DND-41 (cell line): ENCODE measurements at regions not wholly inside any gene's neighbourhood (a gene's known extent, or its start where the extent isn't known, plus 50 kb on each side); places are given as distances from the start of the nearest gene placed in this dataset.
"Not testable (repeated sequence)": the region's sequence is repeated elsewhere in the genome, so short reads cannot be mapped to it uniquely, and the experiment has no call there.

Experiments
- ATAC-seq: fragments of 200-7000 bp; cut with Tn5 transposase; 3 replicates; pipeline ENCODE4 v1.9.1; 2021; ENCODE audit warnings: low read depth; ENCODE audit not compliant: insufficient read depth
- DNase-seq: peaks from one replicate; pipeline ENCODE4 v3.0.0-alpha.2; 2020
- H2AFZ ChIP-seq: 2 replicates; pipeline ENCODE4 v1.6.0; 2012; ENCODE audit warnings: low read depth, low read length
- H3K27ac ChIP-seq: 2 replicates; pipeline ENCODE4 v1.5.1; 2012; ENCODE audit warnings: low read length, inconsistent platforms
- H3K27me3 ChIP-seq: fragments of 200-600 bp; sonication (generic); 2 replicates; pipeline ENCODE4 v1.6.0; 2012; ENCODE audit warnings: low read length, mild to moderate bottlenecking, inconsistent platforms; ENCODE audit not compliant: insufficient read depth, poor library complexity
- H3K36me3 ChIP-seq: 2 replicates; pipeline ENCODE4 v1.5.1; 2012; ENCODE audit warnings: low read length, inconsistent platforms; ENCODE audit not compliant: insufficient read depth
- H3K4me1 ChIP-seq: 2 replicates; pipeline ENCODE4 v1.5.1; 2012; ENCODE audit warnings: mild to moderate bottlenecking, low read length; ENCODE audit not compliant: insufficient read depth
- H3K4me2 ChIP-seq: 2 replicates; pipeline ENCODE4 v1.6.0; 2012; ENCODE audit warnings: mild to moderate bottlenecking, moderate library complexity, low read length, inconsistent platforms; ENCODE audit not compliant: insufficient read depth
- H3K4me3 ChIP-seq, 2 experiments: fragments of 200-600 bp in 1 of 2; shearing (Covaris generic) in 1 of 2; 2 replicates each; pipeline ENCODE4 v1.5.1; 2012 to 2016; ENCODE audit warnings: inconsistent platforms in 2 of 2, low read length in 2 of 2, mild to moderate bottlenecking in 2 of 2, low read depth in 1 of 2, moderate library complexity in 1 of 2
- H3K79me2 ChIP-seq: 2 replicates; pipeline ENCODE4 v1.6.0; 2012; ENCODE audit warnings: low read length, inconsistent platforms; ENCODE audit not compliant: insufficient read depth
- H3K9ac ChIP-seq: 2 replicates; pipeline ENCODE4 v1.6.0; 2012; ENCODE audit warnings: low read depth, mild to moderate bottlenecking, inconsistent platforms, low read length, moderate library complexity
- H3K9me3 ChIP-seq: 2 replicates; pipeline ENCODE4 v1.5.1; 2012; ENCODE audit warnings: low read length, moderate library complexity, mild to moderate bottlenecking, inconsistent platforms; ENCODE audit not compliant: insufficient read depth, severe bottlenecking
- H4K20me1 ChIP-seq: 2 replicates; pipeline ENCODE4 v1.6.0; 2012; ENCODE audit warnings: low read length; ENCODE audit not compliant: insufficient read depth
- CTCF ChIP-seq: IDR thresholded peaks from 2 replicates; pipeline ENCODE4 v1.5.1; 2012; ENCODE audit warnings: borderline replicate concordance, low read length, moderate library complexity, mild to moderate bottlenecking; ENCODE audit not compliant: poor library complexity, severe bottlenecking; ENCODE audit errors: extremely low read depth
- EZH2 ChIP-seq: IDR thresholded peaks from 3 replicates; pipeline ENCODE4 v1.6.1; 2012; ENCODE audit warnings: borderline replicate concordance, low read depth, mild to moderate bottlenecking, moderate library complexity, low read length, inconsistent platforms; ENCODE audit not compliant: severe bottlenecking

- Histone ChIP-seq H3K79me2 (no peaks in the 10 kb centered on the region), H3K27me3 (no peaks in the 10 kb centered on the region), H2AFZ (no peak overlapping the region), H3K36me3 (no peaks in the 10 kb centered on the region), H3K27ac (no peak overlapping the region), H3K4me3 (no peak overlapping the region), H4K20me1 (no peaks in the 10 kb centered on the region), H3K9ac (no peak overlapping the region), H3K9me3 (no peaks in the 10 kb centered on the region), H3K4me2 (no peak overlapping the region), H3K4me1 (no peaks in the 10 kb centered on the region)
- no peak for DNase-seq
- TF ChIP-seq CTCF (no peak), EZH2 (no peak)
- ATAC-seq: no peak
Observed at GRCh38 chr4:29762151-29762550, 958.0 kb upstream of the PCDH7 start.

- no peaks in the 10 kb centered on the region for H3K9me3 ChIP-seq
- no peaks in the 10 kb centered on the region for H3K36me3 ChIP-seq
- no peaks in the 10 kb centered on the region for H4K20me1 ChIP-seq
- no peak overlapping the region for H3K9ac ChIP-seq
- H2AFZ ChIP-seq: no peak overlapping the region
- no peak overlapping the region for H3K4me3 ChIP-seq
- no peaks in the 10 kb centered on the region for H3K79me2 ChIP-seq
- no peaks in the 10 kb centered on the region for H3K4me1 ChIP-seq
- no peak overlapping the region for H3K27ac ChIP-seq
- TF ChIP-seq EZH2 (no peak), CTCF (no peak)
- no peak for ATAC-seq
- no peaks in the 10 kb centered on the region for H3K27me3 ChIP-seq
- no peak overlapping the region for H3K4me2 ChIP-seq
- DNase-seq: no peak
Observed at GRCh38 chr4:29770627-29771026, 949.5 kb upstream of the PCDH7 start.

- H3K9me3 ChIP-seq, H3K79me2 ChIP-seq, H3K9ac ChIP-seq, H3K4me2 ChIP-seq, H3K27me3 ChIP-seq, H3K4me3 ChIP-seq, ATAC-seq, H4K20me1 ChIP-seq, H3K4me1 ChIP-seq, H3K36me3 ChIP-seq, H3K27ac ChIP-seq, H2AFZ ChIP-seq, DNase-seq: not testable (repeated sequence)
Observed at GRCh38 chr4:29788123-29788522, 932.0 kb upstream of the PCDH7 start.

GRCh38 chr4:29805245-29805644 is 914.9 kb upstream of the PCDH7 start:
- H3K79me2 ChIP-seq: no peaks in the 10 kb centered on the region
- no peak for ATAC-seq

More at GRCh38 chr4:29805245-29805644, 914.9 kb upstream of the PCDH7 start:
- no peak for DNase-seq
- no peak overlapping the region for H3K9ac ChIP-seq
- no peak overlapping the region for H3K4me2 ChIP-seq
- no peak overlapping the region for H3K4me3 ChIP-seq
- H3K4me1 ChIP-seq: no peaks in the 10 kb centered on the region
- H3K27me3 ChIP-seq: no peaks in the 10 kb centered on the region
- H3K36me3 ChIP-seq: no peaks in the 10 kb centered on the region
- H3K9me3 ChIP-seq: peaks cover 7% of the 10 kb centered on the region
- TF ChIP-seq CTCF (no peak), EZH2 (no peak)
- no peak overlapping the region for H3K27ac ChIP-seq
- no peak overlapping the region for H2AFZ ChIP-seq
- H4K20me1 ChIP-seq: no peaks in the 10 kb centered on the region
